Lower leg skin (tissue), 3 donors: ENCODE measurements at regions not wholly inside any gene's neighbourhood (a gene's known extent, or its start where the extent isn't known, plus 50 kb on each side); places are given as distances from the start of the nearest gene placed in this dataset.

Experiments
- CTCF ChIP-seq, 3 donors: fragments of 450-650 bp; IDR thresholded peaks; one replicate each; pipeline ENCODE4 v1.5.1; 2016; ENCODE audit warnings: antibody characterized with exemption in 3 of 3, mild to moderate bottlenecking in 3 of 3, moderate library complexity in 2 of 3
- POLR2A ChIP-seq, 2 donors: fragments of 450-650 bp; IDR thresholded peaks; one replicate each; pipeline ENCODE4 v1.6.1; 2016 to 2017; ENCODE audit warnings: antibody characterized with exemption in 2 of 2, mild to moderate bottlenecking in 1 of 2, moderate library complexity in 1 of 2

- TF ChIP-seq CTCF (IDR thresholded peaks at IDR 0.05) (no peak), POLR2A (IDR thresholded peaks at IDR 0.05) (no peak)
Measured at GRCh38 chr14:56889705-56890104, 79.4 kb upstream of the OTX2 start.
